Cortex of kidney (tissue), 1 donor: ENCODE measurements at regions not wholly inside any gene's neighbourhood (a gene's known extent, or its start where the extent isn't known, plus 50 kb on each side); places are given as distances from the start of the nearest gene placed in this dataset.
"Not testable (repeated sequence)": the region's sequence is repeated elsewhere in the genome, so short reads cannot be mapped to it uniquely, and the experiment has no call there.

Source experiments
- DNase-seq: peaks from one replicate; lab custom pipeline; 2025; lab: John Stamatoyannopoulos, UW

GRCh38 chr2:43070676-43071502, 155.5 kb downstream of the ZFP36L2 start:
- no peak for DNase-seq

DNA sequence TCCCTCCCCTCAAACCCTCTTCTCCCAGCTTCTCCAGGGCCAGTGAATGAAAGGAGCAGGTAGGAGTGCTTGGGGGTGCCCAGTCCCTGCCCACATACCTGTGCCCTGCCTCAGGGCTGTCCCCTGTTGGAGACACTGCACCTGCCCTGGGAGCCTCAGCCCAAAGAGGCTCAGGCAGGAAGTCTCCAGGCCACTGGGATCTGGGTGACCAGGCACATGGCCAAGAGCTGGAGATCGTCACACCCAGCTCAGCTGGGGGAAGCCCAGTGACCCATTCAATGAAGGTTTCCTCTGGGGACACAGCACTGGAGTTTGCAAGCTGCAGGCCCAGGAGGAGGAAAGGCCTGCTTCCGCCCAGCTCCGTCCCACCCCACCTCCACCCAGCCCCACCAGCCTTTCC, 156.4 kb downstream of the ZFP36L2 start:
- DNase-seq = no peak

- DNase-seq = no peak
Observed at GRCh38 chr2:43068631-43069517, 157.5 kb downstream of the ZFP36L2 start.

GRCh38 chr2:43068041-43068533, 158.3 kb downstream of the ZFP36L2 start:
- no peak for DNase-seq

DNA sequence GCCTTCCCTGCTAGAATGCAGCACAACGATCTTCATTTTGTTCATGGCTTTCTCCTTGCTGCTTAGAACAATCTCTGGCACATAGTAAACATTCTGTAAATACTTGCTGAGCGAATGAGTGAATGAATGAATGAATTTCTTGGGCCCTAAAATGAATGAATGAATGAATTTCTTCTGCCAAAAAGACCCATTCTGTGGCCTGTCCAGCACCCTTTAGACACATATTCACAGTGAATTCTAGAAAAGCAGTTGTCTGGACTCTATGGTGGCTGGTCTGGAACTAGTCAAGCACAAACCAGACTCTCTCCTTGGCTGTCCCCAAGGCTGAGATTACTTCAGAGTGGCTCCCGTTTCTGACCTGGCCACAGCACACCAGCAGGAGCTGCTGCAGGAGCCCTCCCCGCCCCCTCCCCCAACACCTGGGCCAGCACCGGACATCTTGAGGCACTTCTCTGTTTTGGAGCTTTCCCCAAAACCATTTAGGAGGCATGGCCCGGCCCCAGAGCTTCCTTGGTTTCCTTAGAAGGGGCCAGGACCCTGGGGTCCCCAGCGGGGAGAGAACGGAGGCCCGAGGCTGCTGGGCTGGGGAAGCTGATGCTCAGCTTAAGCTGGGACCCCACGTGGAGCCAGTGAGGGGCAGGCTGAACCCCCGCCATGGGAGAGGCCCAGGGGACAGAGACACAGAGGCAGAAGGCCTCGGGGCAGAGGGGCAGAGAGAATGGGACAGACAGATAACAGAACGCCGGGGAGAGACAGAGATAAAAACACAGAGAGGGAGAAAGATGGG, 159.0 kb downstream of the ZFP36L2 start:
- no peak for DNase-seq

DNA sequence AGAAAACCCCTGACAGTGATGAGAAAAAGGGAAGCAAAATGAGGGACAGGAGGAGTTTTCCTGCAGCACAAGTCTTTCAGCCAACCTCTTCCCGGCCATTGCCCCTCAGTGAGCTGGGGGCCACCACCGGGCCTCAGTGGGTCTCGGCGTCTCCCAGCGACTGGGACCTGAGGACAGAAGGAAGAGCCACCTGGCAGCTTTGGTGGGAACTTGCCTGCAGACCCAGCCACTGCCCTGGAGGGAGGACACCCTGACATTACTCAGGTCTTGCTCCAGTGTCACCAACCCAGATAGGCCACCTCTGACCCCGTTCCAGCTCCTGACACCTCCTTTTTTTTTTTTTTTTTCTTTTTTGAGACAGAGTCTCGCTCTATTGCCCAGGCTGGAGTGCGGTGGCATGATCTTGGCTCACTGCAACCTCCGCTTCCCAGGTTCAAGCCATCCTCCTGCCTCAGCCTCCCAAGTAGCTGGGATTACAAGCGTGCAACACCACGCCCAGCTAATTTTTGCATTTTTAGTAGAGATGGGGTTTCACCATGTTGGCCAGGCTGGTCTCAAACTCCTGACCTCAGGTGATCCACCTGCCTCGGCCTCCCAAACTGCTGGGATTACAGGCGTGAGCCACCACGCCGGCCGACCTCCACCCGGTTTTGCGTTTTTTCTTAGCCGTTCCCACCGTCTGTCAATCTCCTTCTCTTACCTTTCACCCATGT, 159.7 kb downstream of the ZFP36L2 start:
- not testable (repeated sequence) for DNase-seq

DNA sequence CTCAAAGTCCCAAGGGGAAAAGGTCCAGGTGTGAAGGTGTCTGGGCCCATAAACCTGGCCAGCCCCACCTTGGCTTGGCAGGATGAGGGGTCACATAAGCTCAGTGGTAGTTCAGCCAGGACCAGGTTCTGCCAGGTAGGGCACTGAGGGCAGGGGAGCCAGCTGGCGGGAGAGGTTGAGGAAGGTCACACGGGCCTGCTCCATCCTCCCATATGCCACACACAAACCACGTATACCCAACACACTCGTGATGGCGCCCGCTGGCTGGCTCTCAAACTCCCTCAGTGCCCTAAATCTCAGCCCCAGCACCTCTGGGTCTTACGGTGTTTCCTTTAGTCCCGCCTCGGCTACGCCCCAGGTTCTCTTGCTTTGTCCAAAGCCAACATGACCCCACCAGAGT, 160.5 kb downstream of the ZFP36L2 start:
- no peak for DNase-seq

DNA sequence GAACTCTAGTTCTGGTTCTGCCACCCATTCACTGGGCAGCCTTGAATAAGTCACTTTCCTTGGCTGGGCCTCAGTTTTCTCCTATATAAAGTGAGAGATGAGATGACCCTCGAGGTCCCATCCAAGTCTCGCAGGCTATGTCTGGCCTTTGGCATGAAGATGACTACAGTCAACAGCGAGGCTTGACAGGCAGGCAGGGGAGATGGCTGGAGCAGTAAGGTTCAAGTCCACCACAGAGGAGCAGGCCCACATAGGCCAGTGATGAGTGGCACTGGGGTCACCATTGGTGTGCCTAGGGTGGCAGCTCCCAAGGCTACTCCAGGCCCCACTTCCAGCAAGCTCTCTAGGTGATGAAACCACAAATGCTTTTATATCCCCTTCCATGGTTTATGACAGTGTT, 161.4 kb downstream of the ZFP36L2 start:
- DNase-seq = no peak

DNA sequence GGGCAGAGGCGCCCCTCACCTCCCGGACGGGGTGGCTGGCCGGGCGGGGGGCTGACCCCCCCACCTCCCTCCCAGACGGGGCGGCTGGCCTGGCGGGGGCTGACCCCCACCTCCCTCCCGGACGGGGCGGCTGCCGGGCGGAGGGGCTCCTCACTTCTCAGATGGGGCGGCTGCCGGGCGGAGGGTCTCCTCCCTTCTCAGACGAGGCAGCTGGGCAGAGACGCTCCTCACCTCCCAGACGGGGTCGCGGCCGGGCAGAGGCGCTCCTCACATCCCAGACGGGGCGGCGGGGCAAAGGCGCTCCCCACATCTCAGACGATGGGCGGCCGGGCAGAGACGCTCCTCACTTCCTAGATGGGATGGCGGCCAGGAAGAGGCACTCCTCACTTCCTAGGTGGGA, 163.3 kb downstream of the ZFP36L2 start:
- not testable (repeated sequence) for DNase-seq

GRCh38 chr2:43062058-43062457, 164.3 kb downstream of the ZFP36L2 start:
- DNase-seq = no peak

GRCh38 chr2:43060390-43061016, 165.9 kb downstream of the ZFP36L2 start:
- no peak for DNase-seq

DNA sequence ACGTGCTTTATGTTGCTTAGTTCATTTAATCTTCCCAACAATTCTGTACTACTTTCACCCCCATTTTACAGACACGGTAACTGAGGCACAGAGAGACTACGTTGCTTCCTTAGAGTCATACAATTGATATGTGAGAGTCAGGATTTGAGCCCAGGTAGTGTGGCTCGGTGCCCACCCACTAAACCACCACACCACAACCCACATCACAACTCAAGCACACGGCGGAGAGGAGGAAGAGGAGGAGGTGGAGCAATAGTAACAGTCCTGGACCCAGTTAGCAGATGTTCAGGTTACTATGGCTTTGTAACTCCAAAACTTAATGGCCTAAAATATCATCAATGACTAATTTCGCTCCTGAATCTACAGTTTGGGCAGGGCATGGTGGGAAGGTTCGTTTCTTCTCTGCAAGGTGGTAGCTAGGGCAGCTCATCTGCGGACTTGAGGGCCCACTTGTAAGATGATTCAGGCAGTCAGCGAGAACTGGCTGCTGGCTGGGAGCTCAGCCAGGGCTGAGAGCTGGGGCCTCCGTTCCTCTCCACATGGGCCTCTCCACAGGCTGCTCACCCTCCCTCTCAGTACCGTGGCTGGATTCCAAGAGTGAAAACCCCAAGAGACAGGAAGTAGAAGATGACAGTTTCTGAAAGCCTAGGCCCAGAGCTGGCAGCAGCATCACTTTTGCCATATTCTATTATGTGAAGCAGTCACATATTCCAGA, 167.1 kb downstream of the ZFP36L2 start:
- no peak for DNase-seq

DNA sequence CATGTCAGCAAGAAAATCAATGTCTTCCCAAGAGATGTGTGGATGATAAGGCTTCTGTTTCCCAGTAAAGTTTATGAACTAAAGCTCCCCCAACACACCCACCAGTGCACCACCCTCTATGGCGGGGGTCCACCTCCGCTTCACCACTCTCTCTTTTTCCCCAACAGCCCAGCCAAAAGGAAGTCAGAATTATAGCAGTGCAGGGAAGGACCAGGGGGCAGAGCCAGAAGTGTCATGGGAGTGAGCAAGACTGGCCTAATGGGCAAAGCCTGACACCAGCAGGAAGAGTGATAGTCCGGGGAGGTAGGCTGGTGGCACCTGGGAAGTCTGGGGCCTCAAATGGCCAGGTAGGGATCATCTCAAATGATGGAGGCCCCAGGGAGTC, 167.7 kb downstream of the ZFP36L2 start:
- no peak for DNase-seq

DNA sequence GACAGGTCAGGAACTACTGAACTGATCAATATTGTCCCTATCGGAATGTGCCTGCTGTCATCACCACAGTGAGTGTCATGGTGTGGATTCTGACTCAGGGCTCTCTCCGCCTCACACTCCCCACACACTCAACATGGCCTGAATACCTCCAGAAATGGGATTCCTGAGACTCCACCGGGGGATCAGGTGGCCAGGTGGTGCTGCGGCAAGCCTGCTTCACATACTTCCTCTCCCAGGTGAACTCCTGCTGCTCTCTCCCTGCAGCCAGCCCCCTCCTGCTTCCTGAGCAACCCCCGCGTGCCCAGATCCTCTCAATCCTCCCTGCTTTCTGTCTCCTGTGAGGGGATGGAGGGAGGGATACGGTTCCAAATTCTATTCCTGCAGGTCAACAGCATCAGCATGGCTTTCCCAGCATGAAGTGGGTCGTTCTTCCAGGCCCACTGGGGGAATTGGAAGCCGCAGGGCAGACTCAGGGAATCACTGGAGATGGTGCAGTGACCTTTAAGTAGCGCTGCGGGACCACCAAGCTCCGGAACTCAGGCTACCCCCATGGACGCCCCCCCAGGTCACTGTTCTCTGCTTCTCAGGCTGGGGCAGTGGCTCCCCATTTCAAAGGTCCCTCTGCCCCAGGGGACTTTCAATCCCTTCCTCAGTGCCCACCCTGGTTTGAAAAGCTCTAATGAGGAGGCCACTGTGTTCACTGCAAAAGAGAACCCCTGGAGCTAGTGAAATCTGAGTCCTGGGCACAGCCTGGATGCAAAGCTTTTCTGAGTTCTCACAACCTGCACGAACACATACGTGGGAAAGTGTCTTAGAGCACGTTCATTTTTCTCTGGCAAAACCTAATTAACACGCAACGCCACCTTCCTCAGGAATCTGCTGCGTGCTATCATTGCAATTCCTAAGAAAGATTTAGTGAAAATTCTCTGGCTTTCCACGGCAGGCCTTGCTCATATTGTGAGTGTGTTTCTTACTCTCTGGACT, 168.4 kb downstream of the ZFP36L2 start:
- DNase-seq = no peak

DNA sequence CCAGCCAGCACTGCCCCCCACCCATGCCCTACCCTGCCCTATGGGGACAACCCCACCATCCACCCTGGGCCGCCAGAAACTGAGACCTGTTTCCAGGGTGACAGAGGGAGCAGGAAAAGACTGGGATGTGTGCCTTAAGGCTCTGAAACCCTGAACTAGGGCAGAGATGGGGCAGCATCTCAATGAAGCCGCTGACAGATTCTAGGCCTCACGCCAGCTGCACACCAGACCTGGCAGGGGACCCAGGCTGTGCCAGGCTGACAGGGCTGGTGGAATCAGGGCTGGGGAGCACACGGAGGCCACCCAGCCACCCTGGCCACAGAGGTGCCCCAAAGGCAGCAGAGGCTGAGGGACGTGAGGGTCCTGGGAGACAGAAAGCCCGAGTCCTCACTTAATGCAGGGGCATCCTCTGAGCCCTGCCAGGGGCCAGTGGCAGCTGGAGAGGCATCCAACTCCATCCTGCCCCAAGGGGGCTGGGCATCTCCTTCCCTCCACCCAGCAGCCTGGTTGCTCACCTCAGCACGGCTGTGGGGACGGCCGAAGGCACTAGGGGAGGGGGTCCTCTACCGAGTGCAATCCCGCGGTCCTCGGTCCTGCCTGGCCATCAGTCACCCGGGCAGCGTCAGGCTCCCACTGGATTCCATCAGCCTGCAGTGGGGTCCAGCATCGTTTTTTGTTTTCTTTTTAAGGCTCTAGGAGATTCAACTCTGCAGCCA, 169.2 kb downstream of the ZFP36L2 start:
- no peak for DNase-seq

- no peak for DNase-seq
Observed at GRCh38 chr2:43055985-43056384, 170.4 kb downstream of the ZFP36L2 start.

- DNase-seq = no peak
Observed at GRCh38 chr2:43055086-43055912, 171.1 kb downstream of the ZFP36L2 start.

GRCh38 chr2:43054367-43054766, 172.0 kb downstream of the ZFP36L2 start:
- DNase-seq = no peak
